RPMI7951 (cell line): ENCODE measurements at regions not wholly inside any gene's neighbourhood (a gene's known extent, or its start where the extent isn't known, plus 50 kb on each side); places are given as distances from the start of the nearest gene placed in this dataset.
A peak's percentile ranks its signal among the peaks of the same experiment; 100 is the strongest.

Experiments used
- DNase-seq: peaks from one replicate; pipeline ENCODE4 v3.0.0-alpha.2; 2012; ENCODE audit warnings: low read depth

GRCh38 chr1:22264464-22265341, 121.8 kb upstream of the WNT4 start:
- DNase-seq: no peak

GRCh38 chr1:22266141-22266540, 123.2 kb upstream of the WNT4 start:
- DNase-seq: no peak

- no peak for DNase-seq
These were observed 124.7 kb upstream of the WNT4 start for GRCh38 chr1:22267413-22268175.

- DNase-seq: no peak
These were observed 125.4 kb upstream of the WNT4 start for GRCh38 chr1:22268327-22268726.

GRCh38 chr1:22271847-22272801, 129.2 kb upstream of the WNT4 start:
- DNase-seq: no peak

GRCh38 chr1:22273686-22274681, 131.1 kb upstream of the WNT4 start:
- DNase-seq: no peak

- no peak for DNase-seq
These were observed 132.3 kb upstream of the WNT4 start for GRCh38 chr1:22275167-22275566.

GRCh38 chr1:22275626-22276395, 132.9 kb upstream of the WNT4 start:
- peak; percentile 44 for DNase-seq

- DNase-seq: no peak
These were observed 133.5 kb upstream of the WNT4 start for GRCh38 chr1:22276396-22276748.

GRCh38 chr1:22277662-22278061, 134.8 kb upstream of the WNT4 start:
- no peak for DNase-seq

- no peak for DNase-seq
These were observed 136.8 kb upstream of the WNT4 start for GRCh38 chr1:22279735-22280134.

- DNase-seq: no peak
These were observed 137.6 kb upstream of the WNT4 start for GRCh38 chr1:22280526-22280925.

- DNase-seq: no peak
These were observed 138.8 kb upstream of the WNT4 start for GRCh38 chr1:22281521-22282363.

GRCh38 chr1:22282364-22282995, 139.6 kb upstream of the WNT4 start:
- DNase-seq: no peak

GRCh38 chr1:22283596-22283995, 140.7 kb upstream of the WNT4 start:
- no peak for DNase-seq

- DNase-seq: no peak
These were observed 141.3 kb upstream of the WNT4 start for GRCh38 chr1:22284236-22284635.

- no peak for DNase-seq
These were observed 142.1 kb upstream of the WNT4 start for GRCh38 chr1:22284906-22285548.
